Type B pancreatic cell (in vitro differentiated cells): ENCODE measurements at regions not wholly inside any gene's neighbourhood (a gene's known extent, or its start where the extent isn't known, plus 50 kb on each side); places are given as distances from the start of the nearest gene placed in this dataset.

Experiments
- DNase-seq: peaks from one replicate; pipeline ENCODE4 v3.0.0; 2021; ENCODE audit warnings: mixed read lengths; ENCODE audit not compliant: unreplicated experiment; ENCODE audit errors: extremely low spot score
- H3K27ac Mint-ChIP-seq: 2 replicates; pipeline ENCODE4 v1.8.0; 2021; ENCODE audit warnings: mild to moderate bottlenecking, mixed read lengths
- H3K27me3 Mint-ChIP-seq: 2 replicates; pipeline ENCODE4 v1.8.0; 2021; ENCODE audit warnings: mixed read lengths
- H3K36me3 Mint-ChIP-seq: 2 replicates; pipeline ENCODE4 v1.8.0; 2021; ENCODE audit warnings: mixed read lengths
- H3K4me1 Mint-ChIP-seq: one replicate; pipeline ENCODE4 v1.8.0; 2021; ENCODE audit warnings: mixed read lengths; ENCODE audit not compliant: unreplicated experiment
- H3K4me3 Mint-ChIP-seq: 2 replicates; pipeline ENCODE4 v1.8.0; 2021; ENCODE audit warnings: mild to moderate bottlenecking, mixed read lengths
- H3K9me3 Mint-ChIP-seq: 2 replicates; pipeline ENCODE4 v1.8.0; 2021; ENCODE audit warnings: mixed read lengths
- CTCF ChIP-seq: fragments of 200-600 bp; sonication (generic); conservative IDR thresholded peaks from 2 replicates; pipeline ENCODE4 v1.5.0; 2021; ENCODE audit warnings: antibody characterized with exemption, mild to moderate bottlenecking

- Mint-ChIP-seq H3K27me3 (no peaks in the 10 kb centered on the region), H3K4me1 (peaks cover 6% of the 10 kb centered on the region), H3K4me3 (no peak overlapping the region), H3K27ac (no peak overlapping the region), H3K36me3 (no peaks in the 10 kb centered on the region), H3K9me3 (no peaks in the 10 kb centered on the region)
- no peak for DNase-seq
- TF ChIP-seq CTCF = no peak
Measured at GRCh38 chr17:69947027-69947759, 127.8 kb upstream of the KCNJ16 start.

- Mint-ChIP-seq H3K27me3 (no peaks in the 10 kb centered on the region), H3K9me3 (no peaks in the 10 kb centered on the region), H3K4me3 (no peak overlapping the region)
Measured at GRCh38 chr17:69948406-69948805, 126.6 kb upstream of the KCNJ16 start.

GRCh38 chr17:69949496-69949895 lies 125.5 kb upstream of the KCNJ16 start:
- no peaks in the 10 kb centered on the region for H3K27me3 Mint-ChIP-seq
- no peak overlapping the region for H3K27ac Mint-ChIP-seq
- H3K4me1 Mint-ChIP-seq = peaks cover 6% of the 10 kb centered on the region
- no peaks in the 10 kb centered on the region for H3K9me3 Mint-ChIP-seq
- H3K4me3 Mint-ChIP-seq = no peak overlapping the region
- no peak for DNase-seq
- no peak for TF ChIP-seq CTCF
- no peaks in the 10 kb centered on the region for H3K36me3 Mint-ChIP-seq

More at GRCh38 chr17:69948406-69948805, 126.6 kb upstream of the KCNJ16 start:
- no peak for TF ChIP-seq CTCF
- no peak for DNase-seq
- no peaks in the 10 kb centered on the region for H3K36me3 Mint-ChIP-seq
- peaks cover 6% of the 10 kb centered on the region for H3K4me1 Mint-ChIP-seq
- no peak overlapping the region for H3K27ac Mint-ChIP-seq

- Mint-ChIP-seq H3K4me3 (no peak overlapping the region), H3K27ac (no peak overlapping the region), H3K36me3 (no peaks in the 10 kb centered on the region), H3K27me3 (no peaks in the 10 kb centered on the region), H3K4me1 (peaks cover 6% of the 10 kb centered on the region), H3K9me3 (no peaks in the 10 kb centered on the region)
- TF ChIP-seq CTCF = no peak
- DNase-seq = no peak
Measured at GRCh38 chr17:69949973-69950695, 124.9 kb upstream of the KCNJ16 start.

GRCh38 chr17:69950701-69951418 lies 124.2 kb upstream of the KCNJ16 start:
- no peak overlapping the region for H3K4me3 Mint-ChIP-seq
- no peak overlapping the region for H3K27ac Mint-ChIP-seq
- no peak for DNase-seq
- TF ChIP-seq CTCF = no peak
- H3K36me3 Mint-ChIP-seq = no peaks in the 10 kb centered on the region
- H3K9me3 Mint-ChIP-seq = no peaks in the 10 kb centered on the region
- H3K4me1 Mint-ChIP-seq = peaks cover 6% of the 10 kb centered on the region
- no peaks in the 10 kb centered on the region for H3K27me3 Mint-ChIP-seq
